K562 (cell line): ENCODE measurements at regions not wholly inside any gene's neighbourhood (a gene's known extent, or its start where the extent isn't known, plus 50 kb on each side); places are given as distances from the start of the nearest gene placed in this dataset.

Experiments used
- ATAC-seq: fragments of 200-7000 bp; cut with Tn5 transposase; 3 replicates; pipeline ENCODE4 v1.9.1; 2020; ENCODE audit warnings: moderate library complexity
- BruUV-seq: library from RNA; stranded (reverse); fragments of 400-500 nt; replicated peaks from 2 replicates; lab custom pipeline; 2021; lab: Mats Ljungman, UMichigan
- CTCF ChIA-PET: fragments of 300-600 bp; formaldehyde crosslinking; extraction: SDS; loops from one replicate; lab custom pipeline; 2021; ENCODE audit warnings: low intra/inter-chr PET ratio; lab: Yijun Ruan, JAX
- POLR2A ChIA-PET: fragments of 300-600, 350-650 bp; sonication (Branson Sonifier 250); formaldehyde crosslinking; extraction: SDS; loops from one replicate; lab custom pipeline; 2021; ENCODE audit warnings: antibody characterized with exemption, inconsistent platforms; lab: Yijun Ruan, JAX
- DNase-seq, 4 experiments: peaks; one replicate each; pipeline versions ENCODE4 v3.0.0 to v3.0.0-alpha.2; 2011 to 2018; ENCODE audit warnings: low spot score in 3 of 4, mixed read lengths in 3 of 4; ENCODE audit errors: extremely low read depth in 1 of 4
- FAIRE-seq: peaks from 2 replicates; lab custom pipeline; 2011; peaks lifted over from hg19 to GRCh38; lab: Jason Lieb, UNC
- H2AFZ ChIP-seq: 2 replicates; pipeline ENCODE4 v1.6.0; 2011; ENCODE audit warnings: low read depth, low read length, control low read depth, inconsistent platforms
- H3K27ac ChIP-seq: fragments of 200-600 bp; 3 replicates; pipeline ENCODE4 v1.8.0; 2011; ENCODE audit warnings: low read depth, mild to moderate bottlenecking, control low read depth, inconsistent platforms, low read length, moderate library complexity, mixed read lengths; ENCODE audit errors: extremely low read depth
- H3K27me3 ChIP-seq, 2 experiments: fragments of 300-600 bp in 1 of 2; 2 replicates in 1 of 2; 3 replicates in 1 of 2; pipeline versions ENCODE4 v1.6.0 to v1.8.0; 2011; ENCODE audit warnings: inconsistent platforms in 2 of 2, low read length in 2 of 2, mild to moderate bottlenecking in 1 of 2, mixed read lengths in 1 of 2, moderate library complexity in 1 of 2; ENCODE audit not compliant: control insufficient read depth in 2 of 2, insufficient read depth in 2 of 2
- H3K36me3 ChIP-seq: fragments of 300-600 bp; 3 replicates; pipeline ENCODE4 v1.8.0; 2011; ENCODE audit warnings: mild to moderate bottlenecking, low read length, inconsistent platforms; ENCODE audit not compliant: control insufficient read depth, insufficient read depth
- H3K4me1 ChIP-seq, 2 experiments: fragments of 200-600 bp in 1 of 2; replicated peaks in 1 of 2; 2 replicates in 1 of 2; 3 replicates in 1 of 2; pipeline versions ENCODE4 v1.5.1 to v1.8.0; 2011; ENCODE audit warnings: inconsistent platforms in 2 of 2, low read length in 2 of 2, mild to moderate bottlenecking in 1 of 2, mixed read lengths in 1 of 2, moderate library complexity in 1 of 2; ENCODE audit not compliant: control insufficient read depth in 2 of 2, insufficient read depth in 2 of 2
- H3K4me2 ChIP-seq: 2 replicates; pipeline ENCODE4 v1.6.1; 2011; ENCODE audit warnings: low read length, control low read depth, inconsistent platforms, mixed read lengths; ENCODE audit not compliant: insufficient read depth
- H3K4me3 ChIP-seq: fragments of 200-600 bp; sonication (generic), shearing (Covaris generic); 2 replicates; pipeline ENCODE4 v1.5.1; 2016; ENCODE audit warnings: control low read depth, inconsistent platforms
- H3K79me2 ChIP-seq: fragments of 200-600 bp; 3 replicates; pipeline ENCODE4 v1.8.0; 2011; ENCODE audit warnings: low read length, inconsistent platforms; ENCODE audit not compliant: control insufficient read depth, insufficient read depth
- H3K9ac ChIP-seq, 2 experiments: 2 replicates each; pipeline versions ENCODE4 v1.6.0 to v1.6.1; 2011; ENCODE audit warnings: low read depth in 2 of 2, low read length in 2 of 2, control low read depth in 1 of 2, inconsistent platforms in 1 of 2, mild to moderate bottlenecking in 1 of 2, mixed read lengths in 1 of 2; ENCODE audit not compliant: insufficient read depth in 1 of 2
- H3K9me1 ChIP-seq: one replicate; pipeline ENCODE4 v1.6.0; 2011; ENCODE audit warnings: inconsistent platforms, mild to moderate bottlenecking, low read length, moderate library complexity; ENCODE audit not compliant: control insufficient read depth, insufficient read depth
- H3K9me3 ChIP-seq: replicated peaks from 2 replicates; pipeline ENCODE4 v1.5.1; 2011; ENCODE audit warnings: low read depth, low read length, inconsistent platforms; ENCODE audit not compliant: control insufficient read depth, insufficient read depth
- H4K20me1 ChIP-seq: replicated peaks from 2 replicates; pipeline ENCODE4 v1.6.1; 2011; ENCODE audit warnings: low read length, inconsistent platforms, mixed read lengths; ENCODE audit not compliant: control insufficient read depth, insufficient read depth
- ATF7 ChIP-seq: fragments of 450-650 bp; IDR thresholded peaks from 2 replicates; pipeline ENCODE4 v1.7.1; 2014; ENCODE audit warnings: mild to moderate bottlenecking, moderate library complexity
- EWSR1 ChIP-seq: fragments of 450-650 bp; IDR thresholded peaks from 2 replicates; pipeline ENCODE4 v1.6.1; 2018; ENCODE audit warnings: borderline replicate concordance, mild to moderate bottlenecking, low read depth, moderate library complexity; ENCODE audit not compliant: partially characterized antibody
- FOS ChIP-seq: IDR thresholded peaks from 3 replicates; pipeline ENCODE4 v1.6.1; 2011; ENCODE audit not compliant: insufficient read length; ENCODE audit errors: extremely low read depth
- FOXK1 ChIP-seq: sonication (generic); formaldehyde crosslinking; IDR thresholded peaks from 2 replicates; pipeline ENCODE4 v1.8.0; 2022; ENCODE audit warnings: missing genetic modification reagents, mild to moderate bottlenecking, borderline replicate concordance
- KAT7 ChIP-seq: sonication (generic); formaldehyde crosslinking; IDR thresholded peaks from 2 replicates; pipeline ENCODE4 v1.8.0; 2022; ENCODE audit warnings: missing genetic modification reagents, mild to moderate bottlenecking, borderline replicate concordance
- TAF1 ChIP-seq: IDR thresholded peaks from 2 replicates; pipeline ENCODE4 v1.6.1; 2011; ENCODE audit warnings: mild to moderate bottlenecking, low read length, moderate library complexity; ENCODE audit not compliant: insufficient read depth, control insufficient read depth, severe bottlenecking; ENCODE audit errors: extremely low read depth
- ZBTB43 ChIP-seq: sonication (generic); formaldehyde crosslinking; IDR thresholded peaks from 2 replicates; pipeline ENCODE4 v1.8.0; 2023; ENCODE audit warnings: mild to moderate bottlenecking, missing genetic modification reagents
- ZNF512 ChIP-seq: IDR thresholded peaks from 2 replicates; pipeline ENCODE4 v1.6.1; 2016; ENCODE audit warnings: missing genetic modification characterization, missing compliant biosample characterization
- ZNF551 ChIP-seq: fragments of 250-450 bp; sonication (Bioruptor Pico); IDR thresholded peaks from 2 replicates; pipeline ENCODE4 v1.5.0; 2021; ENCODE audit warnings: mild to moderate bottlenecking, moderate library complexity
- ZNF699 ChIP-seq: fragments of 250-450 bp; sonication (Bioruptor Pico); IDR thresholded peaks from 2 replicates; pipeline ENCODE4 v1.8.0; 2021; ENCODE audit warnings: mild to moderate bottlenecking, moderate library complexity; ENCODE audit not compliant: insufficient replicate concordance
- ZNF830 ChIP-seq: fragments of 250-450 bp; sonication (Bioruptor Pico); IDR thresholded peaks from 2 replicates; pipeline ENCODE4 v1.5.0; 2021; ENCODE audit warnings: mild to moderate bottlenecking
- ZZZ3 ChIP-seq: fragments of 450-650 bp; IDR thresholded peaks from 2 replicates; pipeline ENCODE4 v1.6.1; 2016; ENCODE audit warnings: antibody characterized with exemption, mild to moderate bottlenecking, moderate library complexity
- in situ Hi-C: fragments of 300-500 bp; cut with MboI; formaldehyde crosslinking; loops from 4 replicates; pipeline ENCODE4 v1.15.0; 2018; ENCODE audit warnings: inconsistent platforms, mixed read lengths
- intact Hi-C: fragments of 100-400 bp; cut with micrococcal nuclease; formaldehyde crosslinking; loops from 2 replicates; pipeline ENCODE4 v1.14.2; 2022

- TF ChIP-seq ZZZ3 (no peak), EWSR1 (no peak), KAT7 (CRISPR knock-in tag) (no peak), ZNF830 (CRISPR knock-in tag) (no peak), ZNF512 (no peak), ZBTB43 (CRISPR knock-in tag) (no peak), ATF7 (no peak), TAF1 (no peak), FOS (no peak), ZNF699 (CRISPR knock-in tag) (no peak), ZNF551 (CRISPR knock-in tag) (no peak), FOXK1 (CRISPR knock-in tag) (no peak)
- no peaks in the 10 kb centered on the region for H3K4me1 ChIP-seq
- no TSS peak for BruUV-seq
- H2AFZ ChIP-seq = no peak overlapping the region
- H3K9ac ChIP-seq = no peak overlapping the region
- DNase-seq (no peak), ATAC-seq (no peak), FAIRE-seq (no peak)
- no peaks in the 10 kb centered on the region for H3K9me1 ChIP-seq
- H3K27ac ChIP-seq = no peak overlapping the region
- intact Hi-C loops (no loop called here), in situ Hi-C loops (no loop called here)
- H3K79me2 ChIP-seq = no peaks in the 10 kb centered on the region
- no peaks in the 10 kb centered on the region for H3K36me3 ChIP-seq
- H3K9me3 ChIP-seq = no peaks in the 10 kb centered on the region
- H3K4me3 ChIP-seq = no peak overlapping the region
- ChIA-PET CTCF (no interaction called here), POLR2A (no interaction called here)
- H4K20me1 ChIP-seq = no peaks in the 10 kb centered on the region
- H3K4me2 ChIP-seq = no peak overlapping the region
- no peaks in the 10 kb centered on the region for H3K27me3 ChIP-seq
Observed at GRCh38 chr4:31324814-31325213, 604.6 kb downstream of the PCDH7 start.
